Type B pancreatic cell (in vitro differentiated cells): ENCODE measurements at regions not wholly inside any gene's neighbourhood (a gene's known extent, or its start where the extent isn't known, plus 50 kb on each side); places are given as distances from the start of the nearest gene placed in this dataset.

Experiments used
- DNase-seq: peaks from one replicate; pipeline ENCODE4 v3.0.0; 2021; ENCODE audit warnings: mixed read lengths; ENCODE audit not compliant: unreplicated experiment; ENCODE audit errors: extremely low spot score
- H3K27ac Mint-ChIP-seq: 2 replicates; pipeline ENCODE4 v1.8.0; 2021; ENCODE audit warnings: mild to moderate bottlenecking, mixed read lengths
- H3K27me3 Mint-ChIP-seq: 2 replicates; pipeline ENCODE4 v1.8.0; 2021; ENCODE audit warnings: mixed read lengths
- H3K36me3 Mint-ChIP-seq: 2 replicates; pipeline ENCODE4 v1.8.0; 2021; ENCODE audit warnings: mixed read lengths
- H3K4me1 Mint-ChIP-seq: one replicate; pipeline ENCODE4 v1.8.0; 2021; ENCODE audit warnings: mixed read lengths; ENCODE audit not compliant: unreplicated experiment
- H3K4me3 Mint-ChIP-seq: 2 replicates; pipeline ENCODE4 v1.8.0; 2021; ENCODE audit warnings: mild to moderate bottlenecking, mixed read lengths
- H3K9me3 Mint-ChIP-seq: 2 replicates; pipeline ENCODE4 v1.8.0; 2021; ENCODE audit warnings: mixed read lengths
- CTCF ChIP-seq: fragments of 200-600 bp; sonication (generic); conservative IDR thresholded peaks from 2 replicates; pipeline ENCODE4 v1.5.0; 2021; ENCODE audit warnings: antibody characterized with exemption, mild to moderate bottlenecking

GRCh38 chr10:130578532-130579289, 442.5 kb downstream of the GLRX3 start:
- DNase-seq: no peak
- no peak for TF ChIP-seq CTCF
- Mint-ChIP-seq H3K27ac (no peak overlapping the region), H3K27me3 (peaks cover 44% of the 10 kb centered on the region), H3K4me1 (peaks cover 6% of the 10 kb centered on the region), H3K4me3 (no peak overlapping the region), H3K9me3 (no peaks in the 10 kb centered on the region), H3K36me3 (no peaks in the 10 kb centered on the region)

- no peak for TF ChIP-seq CTCF
- DNase-seq: no peak
- no peak overlapping the region for H3K27ac Mint-ChIP-seq
- H3K4me3 Mint-ChIP-seq: no peak overlapping the region
- H3K4me1 Mint-ChIP-seq: peaks cover 6% of the 10 kb centered on the region
- H3K9me3 Mint-ChIP-seq: no peaks in the 10 kb centered on the region
- H3K36me3 Mint-ChIP-seq: no peaks in the 10 kb centered on the region
- H3K27me3 Mint-ChIP-seq: peaks cover 33% of the 10 kb centered on the region
Observed at GRCh38 chr10:130579913-130580312, 443.7 kb downstream of the GLRX3 start.

- no peak for DNase-seq
Observed at GRCh38 chr10:130580975-130581374, 444.8 kb downstream of the GLRX3 start.

GRCh38 chr10:130587718-130588117, 451.5 kb downstream of the GLRX3 start:
- peaks cover 18% of the 10 kb centered on the region for H3K27me3 Mint-ChIP-seq
- no peak overlapping the region for H3K4me3 Mint-ChIP-seq
- no peaks in the 10 kb centered on the region for H3K9me3 Mint-ChIP-seq
- no peak for TF ChIP-seq CTCF
- DNase-seq: no peak
- H3K27ac Mint-ChIP-seq: no peak overlapping the region
- H3K36me3 Mint-ChIP-seq: no peaks in the 10 kb centered on the region
- no peaks in the 10 kb centered on the region for H3K4me1 Mint-ChIP-seq

More at GRCh38 chr10:130580975-130581374, 444.8 kb downstream of the GLRX3 start:
- no peak for TF ChIP-seq CTCF
- Mint-ChIP-seq H3K27ac (no peak overlapping the region), H3K36me3 (no peaks in the 10 kb centered on the region), H3K4me1 (peaks cover 6% of the 10 kb centered on the region), H3K4me3 (no peak overlapping the region), H3K9me3 (no peaks in the 10 kb centered on the region), H3K27me3 (peaks cover 23% of the 10 kb centered on the region)

GRCh38 chr10:130606001-130606405, 469.8 kb downstream of the GLRX3 start:
- no peak for DNase-seq
- Mint-ChIP-seq H3K4me1 (no peaks in the 10 kb centered on the region), H3K4me3 (no peak overlapping the region), H3K36me3 (no peaks in the 10 kb centered on the region), H3K27me3 (peaks cover 17% of the 10 kb centered on the region), H3K9me3 (no peaks in the 10 kb centered on the region), H3K27ac (peak overlapping the region; percentile 35)
- TF ChIP-seq CTCF: no peak
